Chondrocyte (in vitro differentiated cells): ENCODE measurements at regions not wholly inside any gene's neighbourhood (a gene's known extent, or its start where the extent isn't known, plus 50 kb on each side); places are given as distances from the start of the nearest gene placed in this dataset.

ENCODE experiments used
- DNase-seq: peaks from one replicate; pipeline ENCODE4 v3.0.0; 2021; ENCODE audit warnings: mixed read lengths, low spot score
- H3K27ac Mint-ChIP-seq: one replicate; pipeline ENCODE4 v1.8.0; 2021; ENCODE audit warnings: mild to moderate bottlenecking, moderate library complexity, mixed read lengths; ENCODE audit not compliant: unreplicated experiment
- H3K27me3 Mint-ChIP-seq: 2 replicates; pipeline ENCODE4 v1.8.0; 2021; ENCODE audit warnings: low read depth, mixed read lengths
- H3K36me3 Mint-ChIP-seq: 2 replicates; pipeline ENCODE4 v1.8.0; 2021; ENCODE audit warnings: low read depth, mixed read lengths
- H3K4me1 Mint-ChIP-seq: 2 replicates; pipeline ENCODE4 v1.8.0; 2021; ENCODE audit warnings: low read depth, mild to moderate bottlenecking, mixed read lengths
- H3K4me3 Mint-ChIP-seq: one replicate; pipeline ENCODE4 v1.8.0; 2021; ENCODE audit warnings: mild to moderate bottlenecking, moderate library complexity, mixed read lengths; ENCODE audit not compliant: unreplicated experiment
- H3K9me3 Mint-ChIP-seq: 2 replicates; pipeline ENCODE4 v1.8.0; 2021; ENCODE audit warnings: low read depth, mixed read lengths
- TF ChIP-seq, protein P1 (sequence below): fragments of 200-600 bp; sonication (generic); IDR thresholded peaks from 2 replicates; pipeline ENCODE4 v1.5.0; 2021; ENCODE audit warnings: antibody characterized with exemption, mild to moderate bottlenecking, moderate library complexity

GRCh38 chr7:8982338-8982992 lies 549.1 kb downstream of the NXPH1 start:
- DNase-seq, result no peak
- Mint-ChIP-seq H3K4me3 (no peak overlapping the region), H3K27ac (no peak overlapping the region), H3K36me3 (no peaks in the 10 kb centered on the region), H3K4me1 (no peaks in the 10 kb centered on the region), H3K9me3 (no peaks in the 10 kb centered on the region), H3K27me3 (no peaks in the 10 kb centered on the region)
- TF ChIP-seq, protein P1, sequence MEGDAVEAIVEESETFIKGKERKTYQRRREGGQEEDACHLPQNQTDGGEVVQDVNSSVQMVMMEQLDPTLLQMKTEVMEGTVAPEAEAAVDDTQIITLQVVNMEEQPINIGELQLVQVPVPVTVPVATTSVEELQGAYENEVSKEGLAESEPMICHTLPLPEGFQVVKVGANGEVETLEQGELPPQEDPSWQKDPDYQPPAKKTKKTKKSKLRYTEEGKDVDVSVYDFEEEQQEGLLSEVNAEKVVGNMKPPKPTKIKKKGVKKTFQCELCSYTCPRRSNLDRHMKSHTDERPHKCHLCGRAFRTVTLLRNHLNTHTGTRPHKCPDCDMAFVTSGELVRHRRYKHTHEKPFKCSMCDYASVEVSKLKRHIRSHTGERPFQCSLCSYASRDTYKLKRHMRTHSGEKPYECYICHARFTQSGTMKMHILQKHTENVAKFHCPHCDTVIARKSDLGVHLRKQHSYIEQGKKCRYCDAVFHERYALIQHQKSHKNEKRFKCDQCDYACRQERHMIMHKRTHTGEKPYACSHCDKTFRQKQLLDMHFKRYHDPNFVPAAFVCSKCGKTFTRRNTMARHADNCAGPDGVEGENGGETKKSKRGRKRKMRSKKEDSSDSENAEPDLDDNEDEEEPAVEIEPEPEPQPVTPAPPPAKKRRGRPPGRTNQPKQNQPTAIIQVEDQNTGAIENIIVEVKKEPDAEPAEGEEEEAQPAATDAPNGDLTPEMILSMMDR, result no peak

- TF ChIP-seq, protein P1, result no peak
- no peaks in the 10 kb centered on the region for H3K36me3 Mint-ChIP-seq
- H3K27me3 Mint-ChIP-seq, result no peaks in the 10 kb centered on the region
- H3K9me3 Mint-ChIP-seq, result no peaks in the 10 kb centered on the region
- H3K4me3 Mint-ChIP-seq, result no peak overlapping the region
- no peaks in the 10 kb centered on the region for H3K4me1 Mint-ChIP-seq
- H3K27ac Mint-ChIP-seq, result no peak overlapping the region
- no peak for DNase-seq
These were observed 551.8 kb downstream of the NXPH1 start for GRCh38 chr7:8985255-8985654.

DNA sequence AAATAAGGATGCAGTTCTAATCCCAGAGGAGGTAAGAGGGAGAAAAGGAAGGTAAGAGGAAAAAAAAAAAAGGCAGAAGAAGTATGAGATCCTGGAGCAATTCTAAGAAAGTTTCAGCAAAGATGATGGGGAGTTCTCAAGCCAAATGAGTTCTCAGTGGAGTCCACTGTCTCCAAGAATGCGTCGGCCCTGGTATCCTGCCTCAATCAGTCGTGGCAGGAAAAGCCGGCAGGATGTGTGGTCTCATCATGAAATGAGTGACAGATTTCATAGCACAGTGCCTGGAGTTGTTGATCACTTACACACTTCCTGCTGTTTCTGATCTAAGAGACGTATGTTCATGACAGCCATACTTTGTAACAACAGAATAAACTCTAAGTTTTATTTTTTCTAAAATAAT lies 554.9 kb downstream of the NXPH1 start:
- Mint-ChIP-seq H3K9me3 (no peaks in the 10 kb centered on the region), H3K27me3 (no peaks in the 10 kb centered on the region), H3K4me3 (no peak overlapping the region), H3K4me1 (peaks cover 4% of the 10 kb centered on the region), H3K27ac (no peak overlapping the region), H3K36me3 (no peaks in the 10 kb centered on the region)
- DNase-seq, result no peak
- TF ChIP-seq, protein P1, result no peak

DNA sequence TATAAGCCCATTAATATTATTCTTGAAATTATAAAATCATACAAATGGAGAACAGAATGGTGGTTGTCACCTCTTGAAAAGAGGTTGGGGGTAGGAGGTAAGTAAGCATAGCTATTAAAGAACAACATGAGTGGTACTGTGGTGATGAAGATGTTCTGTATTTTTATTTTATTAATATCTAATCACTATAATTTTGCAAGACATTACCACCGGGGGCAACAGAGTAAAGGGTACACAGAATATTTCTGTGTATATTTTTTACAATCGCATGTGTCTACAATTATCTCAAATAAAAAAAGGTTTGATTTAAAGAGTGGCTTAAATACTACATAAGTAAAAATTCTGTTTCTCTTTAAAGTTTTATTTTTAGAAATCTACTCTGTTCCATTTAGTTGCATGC lies 557.8 kb downstream of the NXPH1 start:
- Mint-ChIP-seq H3K27ac (no peak overlapping the region), H3K36me3 (no peaks in the 10 kb centered on the region), H3K4me3 (no peak overlapping the region), H3K4me1 (peaks cover 4% of the 10 kb centered on the region), H3K9me3 (no peaks in the 10 kb centered on the region), H3K27me3 (no peaks in the 10 kb centered on the region)
- TF ChIP-seq, protein P1, result peak; percentile 57
- DNase-seq, result no peak

DNA sequence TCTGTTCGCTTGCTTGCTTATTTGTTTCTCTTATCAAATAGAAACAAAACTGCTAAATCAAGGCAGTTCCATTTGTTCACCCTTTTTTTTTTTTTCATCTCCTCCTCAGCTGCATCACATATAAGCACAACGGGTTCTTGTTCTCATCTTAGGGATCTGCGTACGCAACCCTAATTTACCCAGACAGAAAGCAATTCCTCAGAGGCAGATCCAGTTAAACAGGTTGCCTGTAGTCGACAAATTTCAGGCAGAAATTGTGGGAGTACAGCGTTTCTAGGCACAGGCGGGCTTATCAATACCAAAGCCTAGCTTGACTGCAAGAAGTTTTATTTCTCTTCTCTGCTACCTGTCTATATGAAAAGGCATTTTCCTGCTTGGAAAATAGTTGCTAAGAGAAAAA lies 565.4 kb downstream of the NXPH1 start:
- TF ChIP-seq, protein P1, result no peak
- no peak for DNase-seq
- H3K36me3 Mint-ChIP-seq, result no peaks in the 10 kb centered on the region
- H3K4me1 Mint-ChIP-seq, result no peaks in the 10 kb centered on the region
- no peak overlapping the region for H3K27ac Mint-ChIP-seq
- peaks cover 2% of the 10 kb centered on the region for H3K27me3 Mint-ChIP-seq
- no peaks in the 10 kb centered on the region for H3K9me3 Mint-ChIP-seq
- no peak overlapping the region for H3K4me3 Mint-ChIP-seq
